HG03045 (cell line): ENCODE measurements at regions not wholly inside any gene's neighbourhood (a gene's known extent, or its start where the extent isn't known, plus 50 kb on each side); places are given as distances from the start of the nearest gene placed in this dataset.

Source experiments
- ATAC-seq: cut with Tn5 transposase; IDR thresholded peaks from one replicate; pipeline ENCODE4 v1.9.1; 2021; ENCODE audit warnings: mild to moderate bottlenecking, moderate library complexity; ENCODE audit not compliant: unreplicated experiment

DNA sequence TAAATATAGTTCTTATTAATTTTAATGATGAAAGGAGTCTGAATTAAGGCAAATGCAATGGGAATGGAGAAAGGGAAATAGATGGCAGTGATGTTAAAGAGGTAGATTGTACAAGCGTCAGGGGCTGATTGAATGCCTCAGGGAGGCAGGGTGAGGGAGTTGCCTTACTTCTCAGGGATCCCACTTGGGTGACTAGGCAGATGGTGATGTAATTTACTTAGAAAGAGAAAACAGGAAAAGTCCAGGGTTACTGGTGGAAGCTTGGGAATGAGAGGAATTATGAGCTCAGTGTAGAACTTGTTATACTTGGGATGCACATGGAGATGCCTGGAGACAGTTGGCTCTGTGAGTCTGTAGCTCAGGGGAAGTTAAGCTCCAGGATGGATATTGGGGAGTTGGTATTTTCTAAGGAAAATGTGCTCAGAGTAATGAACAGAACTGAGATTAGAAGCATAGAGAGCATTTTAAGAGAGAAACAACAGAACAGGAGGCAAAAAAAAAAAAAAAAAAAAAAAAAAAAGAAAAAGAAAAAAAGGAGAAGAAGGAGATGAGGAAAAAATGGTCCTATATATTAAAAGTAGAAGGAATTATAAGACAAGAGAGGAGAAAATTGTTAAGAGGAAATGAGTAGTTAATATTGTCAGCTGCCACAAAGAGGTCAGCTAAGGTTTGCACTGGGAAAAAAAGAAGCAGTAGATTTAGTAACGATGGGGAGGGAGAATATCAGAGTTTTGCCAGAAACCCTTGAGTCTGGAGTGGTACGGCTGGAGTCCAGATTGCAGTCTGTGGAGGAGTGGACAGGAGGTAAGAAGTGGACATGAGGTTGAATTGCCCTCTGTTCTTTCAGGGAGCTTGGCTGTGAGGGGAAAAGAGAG is 88.0 kb upstream of the ELL2 start:
- ATAC-seq = no peak

DNA sequence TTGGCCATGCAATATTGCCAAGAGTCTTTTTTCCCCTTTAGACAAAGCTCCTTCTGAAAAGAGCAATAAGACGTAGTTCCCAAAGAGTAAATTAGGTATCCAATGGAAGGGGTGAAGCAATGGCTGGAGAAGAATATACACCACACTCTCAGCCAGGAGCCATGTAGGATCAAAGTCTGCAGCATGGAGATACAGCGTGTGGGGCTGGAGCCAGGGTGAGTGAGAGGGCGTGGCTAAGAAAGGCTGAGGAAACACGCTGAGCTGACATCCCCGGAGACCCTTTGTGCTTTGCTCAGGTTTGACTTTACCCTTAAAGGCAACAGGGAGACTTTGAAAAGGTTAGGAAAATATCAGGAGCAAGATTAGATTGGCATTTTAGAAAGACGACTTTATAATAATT is 87.1 kb upstream of the ELL2 start:
- no peak for ATAC-seq

DNA sequence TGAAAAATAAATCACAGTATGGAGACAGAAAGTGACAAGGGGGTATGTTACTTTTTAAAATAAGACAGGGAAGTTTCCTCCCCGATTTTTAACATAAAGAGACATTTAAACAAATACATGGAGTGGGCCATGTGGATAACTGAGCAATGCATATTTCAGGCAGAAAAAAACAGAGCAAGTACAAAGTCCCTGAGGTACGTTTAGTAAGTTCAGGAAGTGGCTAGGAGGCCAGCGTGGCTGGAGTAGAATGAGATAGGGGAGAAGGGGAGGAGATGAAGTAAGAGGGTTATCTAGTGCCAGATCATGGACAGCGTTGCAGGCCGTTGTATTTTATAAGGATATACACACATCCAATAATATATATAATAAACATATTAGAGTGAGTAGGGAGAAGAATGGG is 84.2 kb upstream of the ELL2 start:
- ATAC-seq = no peak

DNA sequence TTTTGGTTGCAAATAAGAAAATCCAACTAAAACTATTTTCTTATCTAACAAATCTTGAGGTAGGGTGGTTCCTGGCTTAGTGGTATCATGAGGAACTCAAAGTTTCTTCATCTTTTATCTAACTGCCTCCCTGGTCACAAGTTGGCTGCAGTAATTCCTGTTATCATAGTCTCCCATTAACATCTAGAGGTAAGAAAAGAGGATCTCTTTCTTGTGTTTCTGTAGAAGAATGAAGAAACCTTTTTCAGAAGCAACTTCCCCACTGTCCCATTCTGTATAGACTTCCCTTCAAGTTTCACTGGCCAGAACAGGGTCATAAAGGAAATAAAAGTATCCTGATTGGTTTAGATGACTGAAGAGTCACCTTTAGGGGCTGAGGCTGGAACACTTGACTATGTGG is 81.8 kb upstream of the ELL2 start:
- no peak for ATAC-seq

DNA sequence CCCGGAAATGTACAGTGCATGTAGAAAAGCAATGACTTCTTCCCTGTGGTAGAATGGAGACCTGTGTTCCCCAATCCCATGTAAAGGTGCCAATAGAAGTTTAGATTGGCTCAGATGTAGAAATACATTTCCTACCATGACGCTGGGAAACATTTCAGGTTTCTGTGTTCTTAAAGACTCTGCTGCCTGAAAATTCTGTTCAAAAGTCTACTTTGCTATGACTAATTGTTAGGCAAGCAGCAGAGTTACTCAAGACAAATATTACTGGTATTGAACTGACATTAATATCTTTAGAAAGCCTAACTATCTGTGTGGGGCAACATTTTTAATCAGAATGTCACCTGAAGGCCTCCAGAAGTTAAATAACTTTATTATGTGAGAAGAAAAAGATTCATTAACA is 75.5 kb upstream of the ELL2 start:
- no peak for ATAC-seq

DNA sequence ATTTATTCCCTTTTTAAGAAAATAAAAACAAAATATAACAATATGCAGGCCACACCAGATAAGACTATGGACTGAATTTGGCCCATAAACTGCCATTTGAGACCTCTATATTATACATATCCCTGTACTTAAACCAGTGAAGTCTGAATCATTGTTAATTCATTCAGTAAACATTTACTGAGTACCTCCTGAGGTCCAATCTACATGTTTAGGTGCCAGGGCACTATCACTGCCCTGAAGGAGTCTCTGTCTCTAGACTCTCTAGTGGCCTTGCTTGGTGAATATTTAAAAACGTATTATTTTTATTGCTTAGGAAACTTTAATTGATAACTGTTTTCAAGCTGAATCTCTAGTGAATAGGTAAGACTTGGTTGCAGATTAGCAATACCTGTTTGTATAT is 74.7 kb upstream of the ELL2 start:
- no peak for ATAC-seq

DNA sequence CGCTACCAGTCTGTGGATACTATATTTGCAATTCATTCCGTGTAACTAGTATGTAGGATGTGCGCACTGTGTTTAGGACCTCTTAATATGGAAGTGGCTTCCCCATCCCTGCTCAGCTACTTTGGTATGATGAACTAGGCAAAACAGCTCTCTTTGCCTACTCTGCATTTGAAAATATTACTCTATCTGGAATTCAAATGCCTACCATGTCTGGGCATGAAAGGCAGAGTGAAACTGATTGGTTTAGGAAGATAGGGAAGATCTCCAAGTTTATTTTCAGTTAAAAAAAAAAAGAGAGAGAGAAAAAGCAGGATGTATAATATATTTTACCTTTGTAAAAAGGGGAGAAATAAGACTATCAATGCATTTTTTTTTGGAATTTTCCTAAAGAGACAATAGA is 74.1 kb upstream of the ELL2 start:
- ATAC-seq = no peak

DNA sequence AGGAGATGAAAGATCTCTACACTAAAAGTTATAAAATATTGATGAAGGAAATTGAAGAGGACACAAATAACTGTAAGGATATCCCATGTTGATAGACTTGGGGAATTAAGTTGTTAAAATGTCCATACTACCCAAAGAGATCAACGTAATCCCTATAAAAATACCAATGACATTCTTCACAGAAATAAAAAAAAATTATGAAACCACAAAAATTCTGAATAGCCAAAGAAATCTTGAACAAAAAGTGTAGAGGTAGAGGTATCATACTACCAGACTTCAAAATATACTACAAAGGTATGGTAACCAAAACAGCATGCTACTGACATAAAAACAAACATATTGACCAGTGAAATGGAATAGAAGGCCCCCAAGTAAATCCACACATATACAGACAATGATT is 71.5 kb upstream of the ELL2 start:
- no peak for ATAC-seq

DNA sequence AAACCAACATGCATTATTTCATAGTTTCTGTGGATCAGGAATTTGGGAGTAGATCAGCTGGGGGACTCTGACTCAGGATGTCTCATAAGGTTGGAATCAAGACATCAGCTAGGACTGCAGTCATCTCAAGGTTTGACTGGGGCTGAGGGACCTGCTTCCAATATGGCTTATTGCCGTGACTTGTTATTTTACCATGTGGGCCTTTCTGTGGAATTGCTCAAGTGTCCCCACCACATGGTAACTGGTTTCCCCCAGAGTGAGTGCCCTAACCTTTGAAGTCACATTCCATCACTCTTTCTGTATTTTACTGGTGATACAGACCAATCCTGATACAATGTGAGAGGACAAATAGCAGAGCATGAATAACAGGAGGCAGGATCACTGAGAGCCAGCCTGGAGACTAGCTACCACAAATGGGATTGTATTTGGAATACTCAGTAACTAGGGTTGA is 70.2 kb upstream of the ELL2 start:
- no peak for ATAC-seq

DNA sequence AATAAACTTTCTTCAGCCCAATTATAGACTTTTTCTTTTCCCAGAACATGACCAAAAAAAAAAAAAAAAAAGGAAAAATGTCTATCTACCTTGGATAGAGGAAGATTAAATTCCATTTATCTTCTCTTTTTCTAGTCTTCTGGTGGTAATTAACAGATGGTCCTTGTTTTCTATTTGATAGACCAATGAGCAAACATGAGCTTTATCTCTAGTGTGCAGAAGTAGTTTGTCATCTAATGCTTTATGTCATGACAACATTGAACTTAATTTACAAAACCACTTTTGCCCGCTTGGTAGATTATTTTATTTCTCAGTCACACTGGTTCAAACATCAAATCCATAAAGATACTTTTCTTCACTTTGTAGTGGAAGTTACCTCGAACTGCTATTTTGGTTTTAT is 69.5 kb upstream of the ELL2 start:
- ATAC-seq = no peak

DNA sequence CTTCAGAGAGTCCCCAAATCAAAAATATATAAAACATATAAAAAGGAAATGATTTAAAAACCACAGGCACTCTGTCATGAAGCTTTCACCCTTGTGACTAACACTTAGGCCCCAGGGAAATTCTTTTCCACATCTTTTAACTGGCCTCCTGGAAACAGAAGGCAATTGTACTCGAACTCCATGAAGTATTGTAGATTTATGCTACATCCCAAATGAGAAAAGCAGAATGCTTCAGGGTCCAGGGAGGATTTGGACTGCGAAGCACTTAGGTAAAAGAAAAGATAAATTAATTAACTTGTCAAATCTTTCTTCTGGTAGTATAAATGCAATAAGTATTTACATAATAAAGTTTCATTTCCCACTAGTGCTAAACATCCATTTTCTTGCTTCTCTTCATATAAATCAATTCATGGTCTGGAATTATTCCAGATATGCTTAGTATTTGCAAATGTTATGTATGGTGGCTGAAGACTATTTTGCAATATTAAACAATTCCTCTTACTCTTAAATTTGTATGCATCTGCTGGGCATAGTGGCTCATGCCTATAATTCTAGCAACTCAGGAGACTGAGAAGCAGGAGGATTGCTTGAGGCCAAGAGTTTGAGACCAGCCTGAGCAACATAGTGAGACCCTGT is 64.9 kb upstream of the ELL2 start:
- ATAC-seq = no peak

DNA sequence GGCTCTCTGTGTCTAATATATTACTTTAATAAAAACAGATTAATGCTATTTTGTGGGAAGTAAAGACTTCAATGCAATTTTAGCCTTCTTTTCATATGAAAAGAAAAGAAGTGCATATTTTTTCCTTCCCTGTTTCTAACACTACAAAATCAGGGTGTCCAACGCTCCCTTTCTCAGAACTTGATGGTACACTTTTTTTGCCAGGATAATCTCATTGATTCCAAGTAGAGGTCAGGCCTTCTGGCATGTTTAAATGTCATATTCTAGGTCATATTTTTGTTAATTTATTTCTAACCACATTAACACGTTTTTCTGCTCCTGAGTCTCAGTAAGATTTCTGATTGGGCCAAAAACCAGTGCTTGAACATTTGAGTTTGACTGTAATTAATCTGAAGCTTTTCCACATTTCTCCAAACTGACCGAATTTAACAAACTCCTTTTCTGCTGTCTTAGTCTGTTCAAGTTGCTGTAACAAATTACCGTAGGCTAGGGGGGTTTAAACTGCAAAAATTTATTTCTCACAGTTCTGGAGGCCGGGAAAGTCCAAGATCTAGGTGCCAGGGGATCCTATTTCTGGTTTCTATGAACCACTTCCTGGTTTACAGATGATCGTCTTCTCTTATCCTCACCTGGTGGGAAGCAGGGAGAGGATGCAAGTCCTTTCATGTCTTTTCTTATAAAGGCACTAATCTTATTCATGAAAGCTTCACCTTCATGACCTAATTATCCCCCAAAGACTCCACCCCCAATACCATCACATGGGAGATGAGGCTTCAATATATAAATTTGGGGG is 63.2 kb upstream of the ELL2 start:
- no peak for ATAC-seq

DNA sequence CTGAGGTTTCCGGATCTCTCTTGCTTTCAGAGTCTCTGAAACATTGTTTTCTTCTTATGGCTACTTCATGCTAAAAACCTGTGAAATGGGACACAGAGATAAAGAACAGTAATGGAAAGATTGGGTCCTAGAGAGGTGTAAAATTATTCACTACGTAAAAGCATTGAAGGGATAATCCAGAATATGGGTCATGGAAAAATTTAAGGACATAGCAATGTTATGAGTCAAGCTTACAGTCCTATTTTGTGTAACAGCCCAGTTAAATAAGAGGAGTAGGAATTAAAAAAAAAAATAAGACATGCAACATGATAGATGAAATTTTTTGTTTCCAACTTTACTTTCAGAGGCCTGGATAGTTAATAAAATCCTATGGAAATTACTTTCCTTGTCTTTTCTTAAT is 61.9 kb upstream of the ELL2 start:
- ATAC-seq = no peak

DNA sequence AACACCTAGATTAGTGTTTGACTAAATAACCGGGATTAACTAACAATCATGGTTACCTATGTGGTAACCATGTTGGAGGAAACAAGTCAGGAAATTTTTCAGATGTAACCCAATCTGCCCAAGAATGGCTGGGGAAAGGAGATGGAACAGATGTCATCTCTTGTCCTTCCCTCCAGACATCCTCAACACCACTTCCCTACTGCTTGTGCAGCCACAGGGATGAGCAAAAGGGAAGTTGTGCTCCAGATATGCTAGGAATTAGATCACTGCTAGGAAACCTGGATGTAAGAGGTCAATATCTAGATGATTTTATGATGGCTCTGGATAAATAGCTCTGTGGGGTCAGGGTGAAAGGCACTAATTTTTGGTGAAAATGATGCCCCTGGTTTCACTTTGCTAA is 61.3 kb upstream of the ELL2 start:
- ATAC-seq = no peak

DNA sequence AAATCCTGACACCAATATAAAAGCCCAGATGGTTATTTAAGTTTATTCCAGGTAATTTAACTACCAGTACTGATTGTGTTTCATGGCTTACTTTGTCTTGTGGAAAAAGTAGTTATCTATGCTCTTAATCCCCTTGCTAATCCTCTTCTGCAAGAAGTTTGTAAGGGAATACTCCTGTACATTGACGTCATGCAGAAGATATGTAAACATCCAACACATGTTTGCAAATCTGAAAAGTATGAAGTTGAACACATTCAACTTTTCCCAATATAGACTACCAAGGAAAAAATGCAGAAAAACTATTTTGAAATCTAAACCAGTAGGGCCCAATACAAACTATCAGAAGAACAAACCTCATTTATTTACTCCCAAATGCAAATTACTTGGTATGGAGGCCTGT is 56.3 kb upstream of the ELL2 start:
- ATAC-seq = no peak

DNA sequence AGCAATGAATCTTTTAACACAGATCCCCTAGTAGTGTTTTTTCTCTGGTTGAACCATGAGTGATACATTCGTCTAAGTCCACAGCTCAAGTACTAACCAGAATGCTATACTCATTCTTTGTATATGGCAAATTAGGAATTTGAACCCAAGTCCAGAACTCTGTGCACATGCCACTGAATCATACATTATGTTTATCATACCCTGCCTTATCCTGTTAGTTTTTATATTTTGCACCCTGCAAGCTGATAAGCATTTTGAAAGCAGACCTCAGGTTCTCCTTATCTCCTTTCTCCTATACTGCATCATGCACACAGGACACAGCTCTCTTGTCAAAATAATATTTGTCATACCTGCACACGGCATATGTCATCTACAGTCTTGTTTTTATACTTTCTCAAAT is 54.6 kb upstream of the ELL2 start:
- ATAC-seq = no peak

DNA sequence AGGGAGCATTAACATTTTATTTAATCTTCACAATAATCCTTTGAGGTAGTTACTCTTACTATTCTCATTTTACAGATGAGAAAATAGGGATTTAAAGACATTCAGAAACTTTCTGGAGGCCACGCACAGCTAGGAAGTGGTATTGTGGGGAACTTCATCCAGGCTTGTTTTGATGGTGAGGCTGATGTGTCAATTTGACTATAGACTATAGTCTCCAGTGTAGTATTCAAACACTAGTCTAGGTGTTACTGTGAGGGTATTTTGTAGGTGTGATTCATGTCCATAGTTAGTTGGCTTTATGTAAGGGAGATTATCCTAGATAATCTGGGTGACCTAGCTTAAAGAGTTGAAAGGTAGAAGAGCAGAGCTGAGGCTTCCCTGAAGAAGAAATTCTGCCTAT is 54.1 kb upstream of the ELL2 start:
- ATAC-seq = no peak

DNA sequence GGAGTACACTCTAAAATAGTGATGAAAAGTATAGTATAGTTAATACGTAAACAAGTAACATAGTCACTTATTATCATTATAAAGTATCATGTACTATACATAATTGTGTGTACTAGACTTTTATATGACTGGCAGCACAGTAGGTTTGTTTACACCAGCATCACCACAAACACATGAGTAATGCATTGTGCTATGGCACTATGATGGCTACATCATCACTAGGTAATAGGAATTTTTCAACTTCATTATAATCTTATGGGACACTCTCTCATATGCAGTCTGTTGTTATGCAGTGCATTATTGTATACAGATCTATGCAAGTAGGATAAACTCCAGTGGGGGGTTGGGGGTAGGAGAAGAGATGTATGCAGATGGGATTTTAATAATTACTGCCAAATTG is 52.7 kb upstream of the ELL2 start:
- no peak for ATAC-seq

DNA sequence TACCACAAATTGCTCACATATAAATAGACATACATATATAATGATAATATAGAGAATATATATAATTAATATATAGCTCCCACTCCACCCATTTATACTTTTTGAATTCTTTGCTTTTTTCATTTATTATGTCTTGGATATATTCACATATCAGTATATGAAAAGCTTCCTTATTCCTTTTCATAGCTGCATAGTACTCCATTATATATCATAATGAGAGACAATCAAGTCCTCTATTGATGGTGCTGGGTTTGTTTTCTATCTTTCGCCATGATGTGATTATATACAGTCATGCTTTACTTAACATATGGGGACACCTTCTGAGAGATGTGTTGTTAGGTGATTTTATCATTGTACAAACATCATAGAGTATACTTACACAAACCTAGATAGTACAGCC is 51.6 kb upstream of the ELL2 start:
- ATAC-seq = no peak

DNA sequence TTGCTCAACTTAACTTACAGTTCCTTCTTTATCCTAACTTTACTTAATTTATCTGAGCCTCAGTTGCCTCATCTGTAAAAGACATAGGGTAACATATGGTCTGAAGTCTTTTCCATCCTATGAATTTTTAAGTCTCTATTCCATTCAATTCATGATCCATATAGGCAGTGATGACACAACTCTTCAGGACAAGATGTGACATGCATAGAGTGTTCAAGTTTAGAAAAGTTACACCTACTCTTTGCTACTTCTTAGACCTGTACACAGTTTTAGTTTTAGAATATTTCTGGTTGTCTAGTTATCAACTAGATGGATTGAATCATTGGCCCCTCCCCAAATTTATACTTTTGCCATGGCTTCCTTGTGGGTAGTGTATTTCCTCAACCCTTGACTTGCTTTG is 50.7 kb upstream of the ELL2 start:
- ATAC-seq = no peak
